HG02763 (cell line): ENCODE measurements at regions not wholly inside any gene's neighbourhood (a gene's known extent, or its start where the extent isn't known, plus 50 kb on each side); places are given as distances from the start of the nearest gene placed in this dataset.

ENCODE experiments used
- ATAC-seq: cut with Tn5 transposase; IDR thresholded peaks from one replicate; pipeline ENCODE4 v1.9.1; 2021; ENCODE audit warnings: mild to moderate bottlenecking, moderate library complexity; ENCODE audit not compliant: unreplicated experiment

DNA sequence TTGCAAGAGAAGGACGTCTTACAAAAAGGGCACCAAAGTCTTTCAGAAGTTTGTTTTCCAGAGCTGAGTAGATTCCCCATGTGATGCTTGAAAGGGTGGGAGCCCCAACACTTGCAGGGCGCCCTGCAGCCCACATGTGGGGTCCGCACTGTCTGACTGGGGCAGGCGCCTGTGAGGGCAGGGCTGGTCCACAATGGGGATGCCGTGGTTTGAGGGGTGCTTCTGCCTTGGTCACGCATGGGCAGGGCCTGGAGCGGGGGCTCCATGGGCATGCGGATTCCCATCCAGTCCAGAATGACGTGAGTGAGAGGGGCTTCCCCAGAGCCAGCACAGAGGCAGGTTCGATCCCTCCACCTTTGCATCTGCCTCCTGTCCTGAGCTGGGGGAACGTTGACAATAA is 101.5 kb upstream of the SHH start:
- ATAC-seq = no peak

DNA sequence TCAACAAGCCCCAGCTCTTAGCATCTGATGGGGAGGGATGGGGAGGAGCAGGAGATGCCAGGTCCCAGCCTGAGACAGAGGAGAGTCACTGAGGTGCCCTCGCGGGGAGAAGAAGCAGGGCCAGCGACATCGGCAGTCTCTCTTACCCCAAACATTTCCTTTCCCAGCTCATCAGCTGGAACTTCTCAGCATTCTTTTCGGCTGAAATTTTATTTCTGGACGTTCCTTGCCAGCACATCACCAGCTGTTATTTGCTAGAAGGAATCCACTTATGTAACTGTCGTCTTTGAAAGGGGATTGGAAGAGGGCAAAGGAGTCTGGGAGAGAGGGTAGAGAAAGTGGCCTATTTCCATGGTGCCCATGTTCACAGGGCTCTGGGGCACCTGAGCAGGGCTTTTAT is 101.0 kb upstream of the SHH start:
- no peak for ATAC-seq

DNA sequence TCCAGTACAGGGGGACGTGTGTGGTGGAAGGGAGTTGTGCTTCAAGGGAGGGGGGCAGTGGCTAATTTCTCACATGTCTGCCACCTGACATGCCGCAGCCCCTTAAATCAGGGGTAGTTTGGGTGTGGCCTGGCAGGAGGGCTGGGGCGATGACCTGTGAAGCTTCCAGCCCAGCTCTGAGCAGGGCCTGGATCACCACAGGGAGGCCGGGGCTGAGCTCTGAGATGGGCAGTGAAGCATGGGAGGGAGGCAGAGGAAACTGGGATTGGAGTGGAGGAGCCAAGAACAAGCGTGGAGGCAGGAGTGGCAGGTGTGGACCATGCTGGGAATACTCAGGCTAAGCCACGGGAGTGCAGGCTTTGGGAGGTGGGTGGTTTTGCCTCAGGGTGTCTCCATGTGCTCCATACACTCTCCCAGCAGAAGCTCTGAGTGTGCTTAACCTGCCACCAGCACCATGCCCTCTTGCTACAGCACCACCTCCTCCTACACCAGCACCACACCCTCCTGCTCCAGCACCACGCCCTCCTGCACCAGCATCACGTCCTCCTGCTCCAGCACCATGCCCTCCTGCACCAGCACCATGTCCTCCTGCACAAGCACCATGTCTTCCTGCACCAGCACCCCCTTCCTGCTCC is 99.3 kb upstream of the SHH start:
- no peak for ATAC-seq

DNA sequence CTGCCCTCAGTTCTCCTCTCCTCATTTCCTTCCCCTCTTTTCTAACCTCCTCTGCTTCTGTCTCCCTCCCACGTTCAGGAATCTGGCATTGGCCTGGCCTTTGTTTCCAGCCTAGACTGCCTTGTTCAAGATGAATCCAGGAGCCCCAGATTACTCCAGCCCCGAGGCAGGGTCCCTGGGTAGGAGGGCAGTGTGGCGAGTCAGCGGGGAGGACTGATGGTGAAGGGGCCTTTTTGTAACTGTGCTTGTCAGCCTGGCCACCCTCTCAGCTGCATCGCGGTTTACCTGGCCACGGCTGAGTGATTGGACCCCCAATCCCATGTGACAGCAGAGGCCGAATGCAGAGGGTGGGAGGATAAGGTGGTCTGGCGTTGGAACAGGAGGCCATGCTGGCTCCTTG is 96.1 kb upstream of the SHH start:
- ATAC-seq = no peak

DNA sequence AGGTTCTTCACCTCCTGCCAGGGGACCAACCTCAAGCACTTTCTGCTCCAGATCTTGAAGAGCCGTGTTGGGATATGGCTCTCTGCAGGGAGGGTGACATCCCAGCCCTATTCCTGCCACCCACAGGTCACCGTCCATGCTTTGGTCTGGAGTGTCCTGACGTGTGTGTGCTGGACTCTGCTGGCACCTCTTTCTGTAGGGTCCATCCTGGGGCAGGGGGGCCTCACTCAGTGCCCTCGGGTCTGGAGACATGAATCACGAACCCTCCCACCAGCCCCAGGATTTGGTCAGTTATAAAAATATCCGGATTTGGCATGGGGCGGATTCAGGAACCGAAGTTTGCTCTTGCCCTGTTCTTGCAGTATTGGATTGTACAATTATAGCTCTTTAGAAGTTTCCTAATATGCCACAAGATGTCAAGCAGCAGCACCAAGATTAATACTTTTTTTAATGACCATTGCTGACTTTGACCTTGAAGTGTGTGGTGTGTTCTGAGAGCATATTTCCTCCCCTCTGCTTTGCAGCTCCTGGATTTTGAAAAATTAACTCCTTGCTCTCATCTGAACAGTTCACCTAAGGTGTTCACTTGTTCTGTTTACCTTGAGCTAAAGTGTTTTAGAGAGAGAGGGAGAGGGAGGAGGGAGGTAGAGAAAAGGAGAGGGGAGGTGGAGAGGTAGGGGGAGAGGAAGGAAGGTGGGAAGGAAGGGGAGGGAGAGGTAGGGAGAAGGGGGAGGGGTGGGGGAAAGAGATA is 95.4 kb upstream of the SHH start:
- no peak for ATAC-seq

DNA sequence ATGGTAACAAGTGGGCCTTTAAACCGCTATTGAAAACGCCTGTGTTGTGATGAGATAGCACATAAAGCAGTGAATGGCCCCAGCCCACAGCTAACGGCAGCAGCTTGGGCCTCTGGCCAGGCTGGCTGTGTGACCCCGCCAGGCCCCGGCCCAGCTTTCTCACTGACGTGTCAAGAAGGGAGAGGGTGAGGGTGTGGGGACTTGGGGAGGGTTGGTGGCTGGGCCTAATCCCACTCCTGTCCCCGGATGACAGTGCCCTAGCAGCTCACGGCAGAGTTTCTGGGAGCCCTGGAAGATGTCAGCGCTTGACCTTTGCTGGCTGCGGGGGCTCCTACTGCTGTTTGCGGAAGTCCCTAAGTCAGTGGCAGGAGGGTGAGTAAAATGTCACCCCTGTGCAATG is 88.9 kb upstream of the SHH start:
- no peak for ATAC-seq

DNA sequence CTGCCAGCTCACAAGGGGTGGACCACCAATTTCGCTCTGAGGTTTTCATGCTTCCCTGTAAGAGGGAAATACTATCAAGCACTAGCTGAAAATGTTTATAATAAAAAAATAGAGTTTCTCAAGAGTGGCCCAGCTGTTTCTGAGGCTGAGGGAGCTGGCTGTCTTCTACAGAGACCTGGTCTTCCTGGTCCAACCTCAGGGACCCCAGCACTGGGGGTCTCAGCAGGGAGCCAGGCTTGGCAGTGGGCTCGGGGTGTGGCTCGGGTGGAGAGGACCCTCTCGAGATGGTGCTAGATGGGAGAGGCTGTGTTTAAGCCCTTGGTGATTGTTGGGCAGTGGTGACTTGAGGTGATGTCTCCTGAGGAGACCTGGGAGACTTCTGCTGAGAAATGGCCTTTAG is 87.3 kb upstream of the SHH start:
- ATAC-seq = no peak

DNA sequence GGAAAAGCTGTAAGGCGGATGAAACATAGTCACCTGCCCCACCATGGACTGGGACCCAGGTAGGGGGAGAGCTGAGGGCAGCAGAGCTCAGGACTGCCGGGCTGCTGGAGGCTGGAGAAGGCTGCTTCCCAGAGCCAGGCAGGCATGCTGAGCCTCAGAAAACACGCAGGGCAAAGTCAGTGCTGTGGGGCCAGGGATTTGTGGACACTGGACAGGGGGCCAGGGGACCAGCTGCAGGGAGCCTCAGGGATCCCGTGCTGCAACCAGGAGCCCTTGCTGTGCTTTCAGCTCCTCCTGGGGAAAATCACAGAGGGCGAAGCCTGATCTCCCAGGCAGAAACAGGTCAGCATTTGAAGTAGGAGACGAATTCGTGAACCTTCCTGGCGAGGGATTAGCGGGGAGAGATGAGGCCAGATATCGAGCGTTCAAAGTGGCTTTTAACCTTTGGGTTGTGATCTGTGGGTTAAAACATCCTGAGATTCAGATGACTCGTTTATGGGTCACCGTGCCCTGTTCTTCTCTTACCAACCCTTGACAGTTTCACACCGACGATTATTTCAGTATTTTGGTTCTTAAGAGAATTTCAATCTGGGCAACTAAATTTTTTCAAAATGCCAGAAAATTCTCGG is 85.6 kb upstream of the SHH start:
- no peak for ATAC-seq

DNA sequence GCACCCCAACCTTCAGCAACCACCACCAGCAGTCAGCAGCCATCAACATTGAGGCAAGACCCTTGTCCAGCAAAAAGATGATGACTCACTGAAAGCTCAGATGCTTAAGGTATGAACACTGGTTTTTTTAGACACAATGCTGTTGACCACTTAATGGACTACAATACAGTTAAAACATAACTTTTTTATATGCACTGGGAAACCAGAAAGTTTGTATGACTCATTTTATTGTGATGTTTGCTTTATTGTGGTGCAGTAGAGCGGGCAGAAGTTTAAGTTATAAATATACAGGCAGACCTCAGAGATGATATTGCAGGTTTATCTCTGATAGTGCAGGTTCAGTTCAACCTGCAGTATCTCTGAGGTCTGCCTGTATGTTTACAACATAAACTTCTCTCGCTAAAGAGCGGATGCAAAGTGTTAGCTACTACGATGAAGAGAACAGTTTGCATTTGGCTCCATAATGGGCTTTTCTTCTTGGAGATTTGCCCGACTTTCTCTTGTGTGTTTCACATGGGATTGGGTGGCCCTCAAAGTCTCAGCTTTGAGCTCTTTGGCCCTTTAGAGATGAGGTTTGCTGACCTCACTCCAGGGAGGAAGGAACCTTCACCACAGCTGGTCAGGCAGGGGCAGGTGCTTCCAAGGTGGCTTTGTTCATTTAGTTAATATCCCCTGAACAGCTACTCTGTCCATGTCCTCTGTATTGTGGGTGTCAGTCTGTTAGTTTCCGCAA is 84.4 kb upstream of the SHH start:
- ATAC-seq = no peak

DNA sequence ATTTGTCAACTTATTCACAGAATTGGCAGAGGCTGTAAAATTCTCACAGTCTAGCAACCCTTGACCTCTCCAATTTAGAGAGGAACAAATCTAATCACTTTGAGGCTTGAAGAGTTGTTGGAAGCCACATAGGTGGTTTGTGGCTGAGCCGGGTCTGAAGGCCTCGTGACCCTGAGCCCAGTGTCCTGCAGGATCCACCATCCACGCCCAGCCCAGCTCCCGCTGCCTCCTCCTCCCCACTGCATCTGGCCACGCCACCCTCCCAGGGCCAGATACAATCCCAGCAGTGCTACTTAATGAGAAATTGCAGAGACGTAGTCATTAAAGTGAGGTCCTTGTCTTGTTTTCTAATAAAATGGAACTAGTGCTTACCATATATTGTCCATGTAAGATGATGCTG is 81.4 kb upstream of the SHH start:
- no peak for ATAC-seq

DNA sequence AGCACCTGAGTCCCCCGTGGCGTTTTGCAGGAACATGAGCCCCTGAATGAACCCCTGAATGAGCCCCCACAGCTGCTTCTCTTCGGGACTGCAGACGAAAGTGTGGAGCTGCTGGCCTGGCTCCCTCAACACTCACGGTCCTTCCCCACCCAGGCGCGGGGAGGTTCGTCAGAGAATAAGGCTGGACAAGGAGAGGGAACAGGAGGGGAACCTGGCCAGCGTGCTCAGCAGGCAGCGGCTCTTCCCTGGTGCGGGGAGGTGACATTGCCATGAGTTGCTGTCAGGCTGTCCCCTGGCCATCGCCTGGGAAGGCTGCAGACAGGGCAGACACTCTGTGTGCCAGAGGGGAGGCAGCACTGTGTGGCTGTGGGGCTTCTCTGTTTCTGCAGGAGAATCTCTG is 80.9 kb upstream of the SHH start:
- ATAC-seq = no peak

DNA sequence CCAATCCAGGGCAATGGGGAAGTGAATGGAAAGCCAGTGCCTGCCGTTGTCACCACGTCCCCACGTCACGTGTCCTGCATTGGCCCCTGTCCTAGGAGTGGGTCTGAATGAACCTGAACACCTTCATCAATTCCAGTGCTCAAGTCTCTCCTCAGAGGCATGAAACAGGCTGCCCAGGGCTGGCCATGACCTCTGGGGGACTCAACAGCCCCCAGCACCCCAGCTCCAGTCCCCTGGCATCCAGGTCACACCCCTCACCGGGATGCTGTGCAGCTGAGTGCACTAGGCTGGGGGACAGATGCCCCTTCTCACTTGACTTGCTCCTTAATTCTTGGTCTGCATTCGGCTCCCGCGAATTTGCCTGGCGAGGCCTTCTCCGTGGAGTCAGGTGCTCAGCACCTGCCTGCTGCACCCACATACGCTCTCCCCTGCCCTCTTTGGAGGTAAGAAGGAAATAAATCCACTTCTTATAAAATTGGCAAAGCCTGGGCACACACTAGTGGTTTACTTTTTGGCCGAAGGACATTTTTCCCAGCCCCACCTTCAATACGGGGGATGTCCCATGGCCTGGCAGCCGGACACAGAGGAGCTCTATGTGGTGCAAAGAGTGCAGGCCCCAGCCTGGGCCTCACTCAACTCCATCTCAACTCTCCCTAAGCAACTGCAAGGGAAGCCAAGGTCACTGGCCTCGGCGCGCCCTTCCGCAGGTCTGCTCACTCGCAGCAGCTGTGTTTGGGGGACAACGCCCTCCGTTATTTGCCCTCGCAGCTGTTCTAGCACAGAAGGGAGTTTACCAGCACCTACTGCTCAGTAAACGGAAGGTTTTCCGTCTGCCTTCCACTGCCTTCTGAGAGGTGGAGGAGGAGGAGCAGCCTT is 77.6 kb upstream of the SHH start:
- ATAC-seq = no peak

DNA sequence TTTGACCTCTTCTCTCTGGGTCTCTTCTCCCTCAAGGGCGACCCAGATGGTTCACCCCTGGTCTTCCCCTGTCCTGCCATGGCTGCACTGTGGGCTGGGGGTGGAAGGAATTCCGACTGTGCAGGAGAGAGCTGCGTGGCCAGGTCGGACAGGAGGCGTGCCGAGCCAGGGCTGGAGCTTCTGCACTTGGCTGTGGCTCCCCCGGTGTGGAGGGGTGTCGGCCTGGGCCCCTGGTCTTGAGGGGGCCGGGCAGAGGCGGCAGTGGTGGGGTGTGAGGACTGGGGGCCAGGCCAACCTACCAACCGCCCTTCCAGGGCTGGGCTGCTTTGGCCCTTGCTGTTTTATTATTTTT is 74.9 kb upstream of the SHH start:
- no peak for ATAC-seq

DNA sequence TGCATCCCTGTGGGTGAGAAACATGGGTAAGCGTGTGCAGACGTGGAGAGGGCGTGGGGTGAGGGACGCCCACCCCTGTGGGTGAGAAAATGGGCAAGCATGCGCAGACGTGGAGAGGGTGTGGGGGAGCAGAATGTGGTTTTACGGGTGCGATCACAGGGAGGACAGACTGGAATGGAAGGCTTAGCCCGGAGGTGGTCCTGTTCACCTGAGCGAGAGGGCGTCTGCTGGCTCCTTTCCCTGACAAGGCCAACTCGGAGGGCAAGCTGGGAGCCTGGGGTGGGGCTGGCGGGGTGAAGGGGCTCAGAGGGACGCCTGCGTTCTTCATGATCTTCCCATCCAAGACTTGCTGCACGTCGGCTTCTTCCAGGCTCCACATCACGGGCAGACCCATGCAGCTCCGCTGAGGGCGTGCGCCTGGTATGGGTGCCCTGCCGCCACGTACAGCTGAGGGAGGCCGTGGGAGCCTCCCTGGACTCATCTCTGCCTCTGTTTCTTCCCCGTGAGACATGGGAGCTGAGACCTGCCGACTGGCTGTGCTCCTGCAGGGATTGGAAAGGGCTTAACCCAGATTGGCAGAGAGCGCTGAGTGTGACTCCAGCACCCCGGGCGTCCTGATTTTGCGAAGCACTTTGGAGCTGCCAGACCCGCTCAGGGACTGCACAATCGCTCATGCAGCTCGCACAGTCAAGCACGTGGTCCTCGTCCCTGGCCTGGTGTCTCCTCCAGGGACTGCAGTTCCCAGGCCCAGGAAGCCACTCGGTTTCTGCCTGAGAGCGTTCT is 74.3 kb upstream of the SHH start:
- ATAC-seq = no peak

DNA sequence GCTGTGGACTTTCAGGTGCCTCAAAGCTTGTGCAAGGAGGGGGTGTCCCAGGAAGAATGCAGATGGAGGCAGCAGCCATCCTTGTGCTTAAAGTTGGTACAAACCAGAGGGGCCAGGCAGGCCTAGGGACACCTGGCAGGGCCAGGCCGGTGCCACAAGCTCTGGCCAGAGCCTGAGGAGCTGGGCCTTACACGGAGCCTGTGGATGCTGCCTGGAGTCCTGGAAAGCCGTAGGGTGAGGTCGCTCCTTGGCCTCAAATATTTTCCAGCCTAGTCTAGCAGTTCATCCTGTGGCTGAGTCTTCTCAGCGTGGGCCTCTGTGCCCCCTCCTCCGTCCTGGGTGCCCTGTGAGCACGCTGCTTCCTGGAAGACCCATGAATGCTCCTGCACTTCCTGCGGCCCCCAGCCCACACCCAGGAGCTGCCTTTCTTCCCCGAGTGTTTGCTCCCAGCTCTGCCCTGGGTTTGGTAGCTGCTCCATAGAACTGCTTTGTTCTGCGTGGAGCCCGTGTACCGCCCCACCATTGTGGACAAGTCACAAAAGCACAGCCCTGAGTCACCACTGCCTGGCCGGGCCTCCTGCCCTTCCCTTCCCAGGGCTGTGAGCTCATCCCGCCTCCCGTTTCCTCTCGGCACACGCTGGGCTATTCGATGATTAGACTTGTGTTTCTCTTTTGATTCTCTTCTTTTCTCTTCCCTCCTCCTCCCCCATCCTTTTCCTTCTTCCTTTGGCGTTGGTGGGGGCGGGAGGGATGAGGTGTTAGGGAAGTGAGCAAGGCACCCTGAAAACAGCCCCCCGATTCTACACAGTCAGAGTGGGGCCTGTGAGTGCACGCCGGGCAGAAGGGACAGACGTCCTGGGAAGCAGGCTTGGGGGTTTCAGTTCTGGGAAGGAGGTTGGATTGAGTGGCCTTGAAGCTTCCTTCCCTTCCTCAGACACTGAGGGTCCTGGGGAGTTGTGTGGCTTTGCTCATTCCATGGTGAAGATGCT is 73.2 kb upstream of the SHH start:
- no peak for ATAC-seq

DNA sequence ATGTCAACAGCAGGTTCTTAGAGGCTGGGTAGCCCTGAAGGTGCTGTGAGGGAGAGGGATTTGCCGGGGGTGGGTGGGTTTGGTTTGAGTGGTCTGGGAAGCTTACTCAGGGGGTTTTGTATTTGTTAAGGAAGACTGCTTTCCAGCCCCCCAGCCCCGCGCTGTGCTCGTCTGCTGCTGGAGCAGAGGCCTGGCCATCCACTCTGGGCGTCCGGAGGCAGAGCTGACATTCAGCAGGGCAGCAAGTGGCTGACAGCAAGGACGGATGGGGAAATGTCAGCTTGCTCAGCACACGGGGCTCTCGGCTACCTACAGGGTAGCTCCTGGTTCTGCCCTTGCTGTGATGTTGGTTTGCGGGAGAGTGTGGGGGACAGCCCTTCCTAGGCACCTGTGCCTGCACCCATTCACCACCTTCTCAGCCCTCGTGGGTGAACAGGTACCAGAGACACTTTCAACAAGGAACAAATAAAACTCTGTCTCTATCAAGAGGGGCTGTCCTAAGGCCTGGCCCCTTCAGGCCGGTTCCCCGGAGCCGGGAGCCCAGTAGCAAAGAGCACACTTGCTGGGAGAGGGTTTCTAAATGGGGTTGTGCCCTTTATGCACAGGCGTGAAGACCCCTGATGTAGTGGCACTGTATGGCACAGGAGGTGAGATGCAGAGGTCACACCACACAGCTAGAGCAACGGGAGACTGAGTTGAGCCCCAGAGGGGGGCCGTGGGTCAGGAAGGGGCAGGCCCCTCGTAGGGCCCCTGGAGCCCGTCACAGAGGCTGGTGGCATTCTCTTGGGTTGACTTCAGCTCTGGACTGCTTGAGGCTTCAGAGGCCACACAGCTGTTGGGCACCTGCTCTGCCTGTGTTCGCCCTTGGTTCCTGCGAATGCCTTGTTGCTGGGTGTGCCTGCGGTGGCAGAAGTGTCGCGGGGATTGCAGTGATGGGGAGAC is 72.2 kb upstream of the SHH start:
- ATAC-seq = no peak

DNA sequence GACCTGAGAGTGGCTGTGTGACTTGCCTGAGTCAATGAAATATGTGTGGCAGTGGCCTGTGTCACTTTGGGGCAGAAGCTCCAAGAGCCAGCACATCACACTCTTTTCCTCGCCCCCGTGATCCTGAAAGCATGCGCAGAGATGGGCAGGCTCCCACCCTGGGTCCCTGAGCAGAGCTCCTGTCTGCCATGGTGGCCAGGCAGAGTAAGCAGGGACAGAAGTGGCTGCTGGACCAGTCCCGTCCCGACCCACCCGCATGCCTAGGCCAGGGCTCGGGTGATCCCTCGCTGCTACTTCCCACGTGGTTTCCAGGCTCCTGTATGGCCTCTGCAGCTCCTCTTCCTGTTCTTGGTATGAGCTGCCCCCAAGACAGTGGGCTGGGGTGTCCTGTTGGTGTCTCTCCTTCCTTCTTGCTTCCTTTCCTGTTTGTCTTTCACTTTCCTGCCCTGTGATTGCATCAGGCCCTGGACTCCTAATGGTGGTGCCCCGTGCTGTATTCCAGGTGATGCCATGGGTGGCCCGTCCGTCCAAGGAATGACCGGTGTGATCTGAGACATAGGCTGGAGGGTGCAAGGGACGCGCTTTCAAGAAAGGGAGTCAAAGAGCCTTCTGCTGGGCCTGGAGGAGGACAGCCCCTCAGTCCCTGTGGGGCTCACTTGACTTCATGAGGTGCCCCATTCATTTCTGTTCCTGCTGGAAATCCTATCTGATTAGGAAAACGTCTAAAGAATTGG is 71.4 kb upstream of the SHH start:
- no peak for ATAC-seq
